PC-3 (cell line): ENCODE measurements at regions not wholly inside any gene's neighbourhood (a gene's known extent, or its start where the extent isn't known, plus 50 kb on each side); places are given as distances from the start of the nearest gene placed in this dataset.

Experiments
- ATAC-seq: fragments of 200-7000 bp; cut with Tn5 transposase; 2 replicates; pipeline ENCODE4 v1.9.1; 2020; ENCODE audit warnings: mild to moderate bottlenecking, moderate library complexity
- BruUV-seq: library from RNA; stranded (reverse); fragments of 400-500 nt; replicated peaks from 2 replicates; lab custom pipeline; 2021; lab: Mats Ljungman, UMichigan
- CTCF ChIA-PET: fragments of 300-600 bp; sonication (Branson Sonifier 250); formaldehyde crosslinking; loops from one replicate; lab custom pipeline; 2022; ENCODE audit warnings: antibody characterized with exemption; lab: Charles Lee
- POLR2A ChIA-PET: fragments of 300-600 bp; sonication (Branson Sonifier 250); formaldehyde crosslinking; loops from one replicate; lab custom pipeline; 2022; ENCODE audit warnings: antibody characterized with exemption; ENCODE audit not compliant: unreplicated experiment; lab: Charles Lee
- DNase-seq: peaks from one replicate; pipeline ENCODE4 v3.0.0-alpha.2; 2015
- H2AFZ ChIP-seq: fragments of 300-600 bp; sonication (generic); 2 replicates; pipeline ENCODE4 v1.6.0; 2016; ENCODE audit warnings: antibody characterized with exemption, low read length
- H3F3A ChIP-seq: fragments of 300-600 bp; sonication (generic); one replicate; pipeline ENCODE4 v1.6.0; 2017; ENCODE audit warnings: antibody characterized with exemption, low read length, control low read depth, mild to moderate bottlenecking; ENCODE audit not compliant: unreplicated experiment
- H3K27ac ChIP-seq: fragments of 300-600 bp; sonication (generic); 2 replicates; pipeline ENCODE4 v1.5.1; 2016; ENCODE audit warnings: mild to moderate bottlenecking, low read length
- H3K27me3 ChIP-seq: fragments of 300-600 bp; sonication (generic); 2 replicates; pipeline ENCODE4 v1.6.1; 2016; ENCODE audit warnings: low read length, mixed read lengths
- H3K36me3 ChIP-seq: fragments of 300-600 bp; sonication (generic); 2 replicates; pipeline ENCODE4 v1.6.1; 2016; ENCODE audit warnings: low read depth, mixed run types, low read length, mixed read lengths
- H3K4me1 ChIP-seq: fragments of 300-600 bp; sonication (generic); 2 replicates; pipeline ENCODE4 v1.5.1; 2016; ENCODE audit warnings: low read length; ENCODE audit not compliant: insufficient read depth
- H3K4me2 ChIP-seq: fragments of 300-600 bp; sonication (generic); 2 replicates; pipeline ENCODE4 v1.6.0; 2016; ENCODE audit warnings: low read length
- H3K4me3 ChIP-seq: fragments of 300-600 bp; sonication (generic); 2 replicates; pipeline ENCODE4 v1.5.1; 2016; ENCODE audit warnings: mild to moderate bottlenecking, low read length, mixed read lengths
- H3K79me2 ChIP-seq: fragments of 300-600 bp; sonication (generic); 2 replicates; pipeline ENCODE4 v1.6.1; 2017; ENCODE audit warnings: low read length, mixed read lengths
- H3K9ac ChIP-seq: fragments of 300-600 bp; sonication (generic); 2 replicates; pipeline ENCODE4 v1.6.0; 2016; ENCODE audit warnings: mild to moderate bottlenecking, low read length
- H3K9me2 ChIP-seq: fragments of 300-600 bp; sonication (generic); replicated peaks from 2 replicates; pipeline ENCODE4 v1.6.1; 2016; ENCODE audit warnings: mixed run types, low read length, mixed read lengths
- H3K9me3 ChIP-seq: fragments of 300-600 bp; sonication (generic); 2 replicates; pipeline ENCODE4 v1.6.1; 2016; ENCODE audit warnings: low read length, mixed read lengths
- H4K20me1 ChIP-seq: fragments of 300-600 bp; sonication (generic); 2 replicates; pipeline ENCODE4 v1.6.1; 2016; ENCODE audit warnings: low read length, mixed read lengths
- CTCF ChIP-seq: fragments of 300-600 bp; sonication (generic); conservative IDR thresholded peaks from 2 replicates; pipeline ENCODE4 v1.5.1; 2017; ENCODE audit warnings: antibody characterized with exemption, low read depth, mild to moderate bottlenecking, low read length
- EZH2 ChIP-seq: fragments of 300-600 bp; sonication (generic); IDR thresholded peaks from one replicate; pipeline ENCODE4 v1.6.1; 2017; ENCODE audit warnings: antibody characterized with exemption, mild to moderate bottlenecking, low read length; ENCODE audit not compliant: unreplicated experiment
- EZH2phosphoT487 ChIP-seq: fragments of 300-600 bp; sonication (generic); IDR thresholded peaks from 2 replicates; pipeline ENCODE4 v1.6.1; 2018; ENCODE audit warnings: mild to moderate bottlenecking, antibody characterized with exemption, low read length, borderline replicate concordance
- intact Hi-C: fragments of 100-400 bp; cut with micrococcal nuclease; formaldehyde crosslinking; loops from 2 replicates; pipeline ENCODE4 v1.9.0; 2023

- intact Hi-C loops: no loop called here
- H3K4me1 ChIP-seq: 0 out of 2 replicates have a peak, but pooled peaks cover 5% of the 10 kb centered on the region
- H3K9ac ChIP-seq: no peak overlapping the region
- no peak overlapping the region for H3K27ac ChIP-seq
- H3F3A ChIP-seq: no peaks in the 10 kb centered on the region
- no peaks in the 10 kb centered on the region for H3K9me3 ChIP-seq
- ATAC-seq (no peak), DNase-seq (no peak)
- ChIA-PET CTCF (no interaction called here), POLR2A (no interaction called here)
- no TSS peak for BruUV-seq
- H2AFZ ChIP-seq: no peak overlapping the region
- no peaks in the 10 kb centered on the region for H3K9me2 ChIP-seq
- no peak overlapping the region for H3K4me3 ChIP-seq
- H4K20me1 ChIP-seq: no peaks in the 10 kb centered on the region
- TF ChIP-seq EZH2phosphoT487 (no peak), CTCF (no peak), EZH2 (no peak)
- H3K4me2 ChIP-seq: no peak overlapping the region
- no peaks in the 10 kb centered on the region for H3K36me3 ChIP-seq
- no peaks in the 10 kb centered on the region for H3K27me3 ChIP-seq
- H3K79me2 ChIP-seq: no peaks in the 10 kb centered on the region
Observed at GRCh38 chr15:87667643-87668042, 588.9 kb downstream of the NTRK3 start.

- Histone ChIP-seq H3K9me2 (no peaks in the 10 kb centered on the region), H3K27ac (no peak overlapping the region), H3F3A (no peaks in the 10 kb centered on the region), H3K27me3 (no peaks in the 10 kb centered on the region), H2AFZ (no peak overlapping the region), H3K79me2 (no peaks in the 10 kb centered on the region), H3K9me3 (no peaks in the 10 kb centered on the region), H3K4me1 (no peaks in the 10 kb centered on the region), H3K36me3 (no peaks in the 10 kb centered on the region), H3K4me2 (no peak overlapping the region), H3K9ac (no peak overlapping the region), H3K4me3 (no peak overlapping the region), H4K20me1 (no peaks in the 10 kb centered on the region)
- DNase-seq (no peak), ATAC-seq (no peak)
- intact Hi-C loops: no loop called here
- POLR2A ChIA-PET: no interaction called here
- TF ChIP-seq EZH2 (no peak), EZH2phosphoT487 (no peak)
- CTCF ChIA-PET: no interaction called here
- BruUV-seq: no TSS peak
Observed at GRCh38 chr15:87662575-87662974, 594.0 kb downstream of the NTRK3 start.

- H3K4me3 ChIP-seq: no peak overlapping the region
- intact Hi-C loops: no loop called here
- TF ChIP-seq EZH2: no peak
- no peak for TF ChIP-seq EZH2phosphoT487
- TF ChIP-seq CTCF: no peak
- no peak overlapping the region for H2AFZ ChIP-seq
- BruUV-seq: no TSS peak
- H3K36me3 ChIP-seq: no peaks in the 10 kb centered on the region
- H3K27me3 ChIP-seq: no peaks in the 10 kb centered on the region
- H3K9me2 ChIP-seq: no peaks in the 10 kb centered on the region
- H4K20me1 ChIP-seq: no peaks in the 10 kb centered on the region
- no peaks in the 10 kb centered on the region for H3K4me1 ChIP-seq
- no peak overlapping the region for H3K9ac ChIP-seq
- ChIA-PET POLR2A (no interaction called here), CTCF (no interaction called here)
- no peaks in the 10 kb centered on the region for H3K9me3 ChIP-seq
- H3K27ac ChIP-seq: no peak overlapping the region
- H3K79me2 ChIP-seq: no peaks in the 10 kb centered on the region
- ATAC-seq (no peak), DNase-seq (peak; percentile 55)
- no peaks in the 10 kb centered on the region for H3F3A ChIP-seq
- H3K4me2 ChIP-seq: no peak overlapping the region
Observed at GRCh38 chr15:87661454-87662355, 594.8 kb downstream of the NTRK3 start.
